ENCODE measurements at regions not wholly inside any gene's neighbourhood (a gene's known extent, or its start where the extent isn't known, plus 50 kb on each side); places are given as distances from the start of the nearest gene placed in this dataset.

DNA sequence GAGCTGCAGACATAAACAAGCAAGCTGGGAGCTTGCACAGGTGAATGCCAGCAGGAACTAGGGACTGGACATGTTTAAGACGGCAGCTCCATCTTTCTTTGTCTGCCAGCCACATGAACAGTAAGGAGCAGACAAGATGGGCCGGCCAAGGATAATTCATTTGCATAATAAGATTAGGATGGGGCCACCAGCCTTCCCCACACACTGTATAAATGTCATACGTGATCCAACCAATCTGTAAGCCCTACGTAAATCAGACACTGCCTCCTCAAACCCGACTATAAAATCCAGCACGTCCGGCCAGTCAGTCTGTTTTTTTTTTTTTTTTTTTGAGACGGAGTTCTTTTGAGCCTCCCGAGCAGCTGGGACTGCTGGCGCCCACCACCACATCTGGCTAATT is 75.6 kb upstream of the BOD1L1 start:
- DNase-seq (ENCODE audit: low read depth), result no peak
- TF ChIP-seq, protein P1, sequence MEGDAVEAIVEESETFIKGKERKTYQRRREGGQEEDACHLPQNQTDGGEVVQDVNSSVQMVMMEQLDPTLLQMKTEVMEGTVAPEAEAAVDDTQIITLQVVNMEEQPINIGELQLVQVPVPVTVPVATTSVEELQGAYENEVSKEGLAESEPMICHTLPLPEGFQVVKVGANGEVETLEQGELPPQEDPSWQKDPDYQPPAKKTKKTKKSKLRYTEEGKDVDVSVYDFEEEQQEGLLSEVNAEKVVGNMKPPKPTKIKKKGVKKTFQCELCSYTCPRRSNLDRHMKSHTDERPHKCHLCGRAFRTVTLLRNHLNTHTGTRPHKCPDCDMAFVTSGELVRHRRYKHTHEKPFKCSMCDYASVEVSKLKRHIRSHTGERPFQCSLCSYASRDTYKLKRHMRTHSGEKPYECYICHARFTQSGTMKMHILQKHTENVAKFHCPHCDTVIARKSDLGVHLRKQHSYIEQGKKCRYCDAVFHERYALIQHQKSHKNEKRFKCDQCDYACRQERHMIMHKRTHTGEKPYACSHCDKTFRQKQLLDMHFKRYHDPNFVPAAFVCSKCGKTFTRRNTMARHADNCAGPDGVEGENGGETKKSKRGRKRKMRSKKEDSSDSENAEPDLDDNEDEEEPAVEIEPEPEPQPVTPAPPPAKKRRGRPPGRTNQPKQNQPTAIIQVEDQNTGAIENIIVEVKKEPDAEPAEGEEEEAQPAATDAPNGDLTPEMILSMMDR (conservative IDR thresholded peaks at IDR 0.05; ENCODE audit: control insufficient read depth, insufficient read depth, low read depth, low read length), result no peak

DNA sequence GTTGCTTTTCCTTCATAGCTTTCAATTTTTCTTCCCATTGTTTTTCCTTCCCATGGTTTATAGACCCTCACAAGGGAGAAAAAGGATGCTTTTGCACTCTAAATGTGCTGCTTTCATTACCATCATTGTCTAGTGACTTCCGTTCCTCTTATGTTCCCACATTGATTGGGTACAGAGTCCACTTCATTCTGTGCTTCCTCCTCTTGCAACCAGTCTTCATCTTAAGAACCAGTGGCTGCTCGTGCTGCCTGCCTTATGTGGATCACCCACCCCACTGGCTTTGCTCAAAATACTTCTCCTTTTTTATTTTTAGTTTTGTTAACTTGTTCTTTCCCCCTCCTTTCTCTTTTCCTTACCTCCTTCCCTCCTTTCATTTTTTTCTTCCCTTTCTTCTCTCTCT is 76.5 kb upstream of the BOD1L1 start:
- H3K4me3 ChIP-seq (ENCODE audit: control insufficient read depth, low read depth, low read length), result no peak overlapping the region
- DNase-seq (ENCODE audit: low read depth), result no peak
- TF ChIP-seq, protein P1 (conservative IDR thresholded peaks at IDR 0.05; ENCODE audit: control insufficient read depth, insufficient read depth, low read depth, low read length), result no peak

More for the DNA sequence above, 75.6 kb upstream of the BOD1L1 start:
- H3K4me3 ChIP-seq (ENCODE audit: control insufficient read depth, low read depth, low read length), result no peak overlapping the region

DNA sequence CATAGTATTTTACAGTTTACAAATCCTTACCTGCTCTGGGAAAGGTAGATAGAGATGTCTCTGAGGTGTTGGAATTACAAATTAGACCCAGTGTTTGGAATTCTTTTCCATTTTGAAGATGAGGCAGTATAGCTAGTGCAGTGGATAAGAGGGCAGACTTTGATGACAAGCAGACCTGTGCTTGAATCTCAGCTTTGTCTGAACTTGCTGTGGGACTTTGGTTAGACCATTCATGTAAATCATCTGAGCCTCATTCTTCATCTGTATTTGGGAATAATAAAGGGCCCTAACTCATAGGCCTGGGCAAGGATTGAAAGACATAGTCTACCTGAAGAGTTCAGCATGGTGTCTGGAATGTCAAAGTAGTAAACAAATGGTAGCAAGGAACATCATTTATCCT is 77.2 kb upstream of the BOD1L1 start:
- TF ChIP-seq, protein P1 (conservative IDR thresholded peaks at IDR 0.05; ENCODE audit: control insufficient read depth, insufficient read depth, low read depth, low read length), result no peak
- no peak overlapping the region for H3K4me3 ChIP-seq (ENCODE audit: control insufficient read depth, low read depth, low read length)
- DNase-seq (ENCODE audit: low read depth), result no peak

DNA sequence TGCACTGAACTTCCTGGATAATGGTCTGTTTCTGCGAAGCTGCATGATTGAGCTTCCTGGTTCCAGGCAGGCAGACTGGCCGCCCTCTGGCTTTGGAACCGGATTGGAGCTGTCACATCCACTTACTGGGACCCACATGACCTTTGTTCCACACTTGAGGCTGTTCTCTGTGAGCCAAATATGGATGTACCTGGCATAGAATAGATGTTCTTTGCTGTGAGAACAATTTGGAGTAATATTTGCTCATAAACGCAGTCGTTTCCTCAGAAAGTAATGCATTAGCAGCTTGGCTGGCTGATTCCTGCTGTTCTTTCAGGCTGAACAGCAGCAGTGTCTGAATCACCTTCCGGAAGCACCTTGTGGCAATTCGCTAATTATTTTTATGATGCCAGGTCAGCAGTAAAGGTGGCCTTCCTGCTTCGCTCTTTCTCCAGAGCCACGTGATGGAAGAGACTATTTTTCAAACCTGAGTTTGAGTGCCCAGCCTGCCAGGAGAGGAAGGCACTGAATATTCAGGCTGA is 78.1 kb upstream of the BOD1L1 start:
- no peak for DNase-seq (ENCODE audit: low read depth)
- H3K4me3 ChIP-seq (ENCODE audit: control insufficient read depth, low read depth, low read length), result no peak overlapping the region
- TF ChIP-seq, protein P1 (conservative IDR thresholded peaks at IDR 0.05; ENCODE audit: control insufficient read depth, insufficient read depth, low read depth, low read length), result no peak

DNA sequence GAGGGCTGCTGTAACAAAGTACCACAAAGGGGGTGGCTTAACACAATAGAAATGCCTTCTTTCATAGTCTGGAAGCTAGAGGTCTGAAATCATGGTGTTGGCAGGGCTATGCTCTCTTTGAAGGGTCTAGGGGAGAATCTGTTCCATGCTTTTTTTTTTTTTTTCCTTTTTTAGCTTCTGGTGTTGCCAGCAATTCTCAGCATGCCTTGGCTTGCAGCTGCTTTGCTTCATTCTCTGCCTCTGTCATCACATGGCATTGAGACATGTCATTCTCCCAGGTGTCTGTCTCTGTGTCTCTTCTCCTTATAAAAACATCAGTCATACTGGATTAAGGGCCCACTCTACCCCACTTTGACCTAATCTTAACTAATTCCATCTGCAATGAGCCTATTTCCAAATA is 78.6 kb upstream of the BOD1L1 start:
- TF ChIP-seq, protein P1 (conservative IDR thresholded peaks at IDR 0.05; ENCODE audit: control insufficient read depth, insufficient read depth, low read depth, low read length), result no peak
- DNase-seq (ENCODE audit: low read depth), result peak; percentile 8
- no peak overlapping the region for H3K4me3 ChIP-seq (ENCODE audit: control insufficient read depth, low read depth, low read length)

DNA sequence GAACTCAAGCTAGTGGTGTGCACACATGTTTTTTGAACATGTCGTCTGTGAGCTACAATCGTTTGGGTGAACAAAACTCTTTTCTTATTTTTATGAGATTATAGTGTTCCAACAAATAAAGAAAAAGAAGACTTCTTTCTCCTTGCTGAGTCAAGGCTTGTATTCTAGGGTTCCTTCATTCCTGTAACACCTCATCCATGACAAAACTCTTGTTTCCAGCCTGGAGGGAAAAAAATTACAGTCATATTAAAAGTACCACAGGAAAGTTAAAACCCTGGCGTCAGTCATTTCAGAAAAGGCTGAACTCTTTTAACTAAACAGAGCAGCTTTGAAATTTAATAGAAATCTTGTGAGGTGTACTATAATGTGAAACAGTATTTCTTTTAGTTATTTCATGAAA is 79.2 kb upstream of the BOD1L1 start:
- no peak overlapping the region for H3K4me3 ChIP-seq (ENCODE audit: control insufficient read depth, low read depth, low read length)
- TF ChIP-seq, protein P1 (conservative IDR thresholded peaks at IDR 0.05; ENCODE audit: control insufficient read depth, insufficient read depth, low read depth, low read length), result no peak
- DNase-seq (ENCODE audit: low read depth), result no peak

Data from fibroblast of mammary gland (primary cell).